DOHH2 (cell line): ENCODE measurements at regions not wholly inside any gene's neighbourhood (a gene's known extent, or its start where the extent isn't known, plus 50 kb on each side); places are given as distances from the start of the nearest gene placed in this dataset.

Experiments
- EZH2phosphoT487 ChIP-seq: fragments of 200-600 bp; sonication (generic); IDR thresholded peaks from 2 replicates; pipeline ENCODE4 v1.6.1; 2017; ENCODE audit warnings: borderline replicate concordance, mild to moderate bottlenecking, antibody characterized with exemption, low read length, moderate library complexity, mixed read lengths
- TF ChIP-seq, protein P1 (sequence below): fragments of 200-600 bp; sonication (generic); IDR thresholded peaks from one replicate; pipeline ENCODE4 v1.5.1; 2014; ENCODE audit warnings: antibody characterized with exemption, mild to moderate bottlenecking, low read depth, low read length; ENCODE audit not compliant: poor library complexity, severe bottlenecking

DNA sequence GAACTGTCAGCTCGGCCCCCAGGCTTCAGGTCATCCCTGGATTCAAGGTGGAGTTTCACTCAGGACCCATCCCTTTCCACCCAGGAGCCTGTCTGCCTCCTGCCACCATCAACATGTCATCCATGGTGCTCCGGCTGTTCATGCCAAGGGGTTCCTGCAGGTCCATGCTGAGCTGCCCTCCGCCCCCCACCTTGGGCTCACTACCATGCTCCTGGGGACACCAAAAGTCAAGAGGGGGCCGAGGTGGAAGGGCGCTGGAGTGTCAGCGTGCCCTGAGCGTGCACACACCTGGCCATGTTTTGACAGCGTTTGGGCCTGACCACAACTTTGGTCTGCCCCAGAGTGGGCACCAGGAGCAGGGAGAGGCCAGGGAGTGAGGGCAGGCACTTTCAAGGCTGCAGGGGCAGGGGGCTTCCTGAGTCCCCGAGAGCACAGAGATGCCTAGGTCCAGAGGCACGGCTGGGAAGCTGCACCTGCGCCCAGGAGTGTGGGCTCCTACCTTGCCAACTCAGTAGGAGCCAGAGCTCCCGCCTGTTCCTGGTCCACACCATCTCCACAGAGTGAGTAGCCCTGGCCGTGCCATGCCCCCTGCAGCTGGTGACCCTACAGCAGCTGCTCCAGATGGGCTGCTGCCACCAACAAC lies 639.6 kb upstream of the ZP4 start:
- TF ChIP-seq, protein P1, sequence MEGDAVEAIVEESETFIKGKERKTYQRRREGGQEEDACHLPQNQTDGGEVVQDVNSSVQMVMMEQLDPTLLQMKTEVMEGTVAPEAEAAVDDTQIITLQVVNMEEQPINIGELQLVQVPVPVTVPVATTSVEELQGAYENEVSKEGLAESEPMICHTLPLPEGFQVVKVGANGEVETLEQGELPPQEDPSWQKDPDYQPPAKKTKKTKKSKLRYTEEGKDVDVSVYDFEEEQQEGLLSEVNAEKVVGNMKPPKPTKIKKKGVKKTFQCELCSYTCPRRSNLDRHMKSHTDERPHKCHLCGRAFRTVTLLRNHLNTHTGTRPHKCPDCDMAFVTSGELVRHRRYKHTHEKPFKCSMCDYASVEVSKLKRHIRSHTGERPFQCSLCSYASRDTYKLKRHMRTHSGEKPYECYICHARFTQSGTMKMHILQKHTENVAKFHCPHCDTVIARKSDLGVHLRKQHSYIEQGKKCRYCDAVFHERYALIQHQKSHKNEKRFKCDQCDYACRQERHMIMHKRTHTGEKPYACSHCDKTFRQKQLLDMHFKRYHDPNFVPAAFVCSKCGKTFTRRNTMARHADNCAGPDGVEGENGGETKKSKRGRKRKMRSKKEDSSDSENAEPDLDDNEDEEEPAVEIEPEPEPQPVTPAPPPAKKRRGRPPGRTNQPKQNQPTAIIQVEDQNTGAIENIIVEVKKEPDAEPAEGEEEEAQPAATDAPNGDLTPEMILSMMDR, result no peak
- no peak for TF ChIP-seq EZH2phosphoT487
